Activated CD8-positive, alpha-beta memory T cell treated with anti-CD3 and anti-CD28 coated beads, Interleukin-2, amount 50 U/mL, for 48 hours (primary cell): ENCODE measurements at regions not wholly inside any gene's neighbourhood (a gene's known extent, or its start where the extent isn't known, plus 50 kb on each side); places are given as distances from the start of the nearest gene placed in this dataset.

Experiments used
- DNase-seq: peaks from one replicate; pipeline ENCODE4 v3.0.0-alpha.2; 2020

DNA sequence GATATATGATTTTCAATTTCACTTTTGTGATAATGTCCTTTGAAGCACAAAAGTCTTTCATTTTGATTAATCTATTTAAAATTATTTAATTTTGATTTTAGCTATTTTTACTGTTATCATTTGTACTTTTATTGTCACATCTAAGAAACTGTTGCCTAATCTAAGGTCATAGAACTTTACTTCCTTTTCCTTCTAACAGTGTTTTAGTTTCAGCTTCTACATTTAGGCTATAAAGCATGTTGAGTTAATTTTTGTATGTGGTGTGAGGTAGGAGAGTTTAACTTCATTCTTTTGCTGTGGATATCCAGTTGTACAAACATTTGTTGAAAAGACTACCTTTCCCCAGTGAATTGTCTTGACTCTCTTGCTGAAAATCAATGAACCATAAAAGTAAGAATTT is 204.5 kb downstream of the TM2D1 start:
- DNase-seq: no peak

DNA sequence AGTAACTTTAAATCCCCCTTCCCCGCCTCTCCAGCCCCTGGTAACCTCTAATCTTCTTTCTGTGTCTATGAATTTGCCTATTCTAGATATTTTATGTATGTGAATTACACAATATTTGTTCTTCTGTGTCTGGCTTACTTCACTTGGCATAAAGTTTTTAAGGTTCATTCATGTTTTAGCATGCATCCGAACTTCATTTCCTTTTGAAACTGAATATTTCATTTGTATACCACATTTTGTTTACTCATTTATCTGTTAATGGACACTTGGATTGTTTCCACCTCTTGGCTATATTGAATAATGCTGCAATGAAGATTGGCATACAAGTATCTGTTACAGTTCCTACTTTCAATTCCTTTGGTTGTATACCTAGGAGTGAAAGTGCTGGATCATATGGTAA is 205.3 kb downstream of the TM2D1 start:
- DNase-seq: no peak

DNA sequence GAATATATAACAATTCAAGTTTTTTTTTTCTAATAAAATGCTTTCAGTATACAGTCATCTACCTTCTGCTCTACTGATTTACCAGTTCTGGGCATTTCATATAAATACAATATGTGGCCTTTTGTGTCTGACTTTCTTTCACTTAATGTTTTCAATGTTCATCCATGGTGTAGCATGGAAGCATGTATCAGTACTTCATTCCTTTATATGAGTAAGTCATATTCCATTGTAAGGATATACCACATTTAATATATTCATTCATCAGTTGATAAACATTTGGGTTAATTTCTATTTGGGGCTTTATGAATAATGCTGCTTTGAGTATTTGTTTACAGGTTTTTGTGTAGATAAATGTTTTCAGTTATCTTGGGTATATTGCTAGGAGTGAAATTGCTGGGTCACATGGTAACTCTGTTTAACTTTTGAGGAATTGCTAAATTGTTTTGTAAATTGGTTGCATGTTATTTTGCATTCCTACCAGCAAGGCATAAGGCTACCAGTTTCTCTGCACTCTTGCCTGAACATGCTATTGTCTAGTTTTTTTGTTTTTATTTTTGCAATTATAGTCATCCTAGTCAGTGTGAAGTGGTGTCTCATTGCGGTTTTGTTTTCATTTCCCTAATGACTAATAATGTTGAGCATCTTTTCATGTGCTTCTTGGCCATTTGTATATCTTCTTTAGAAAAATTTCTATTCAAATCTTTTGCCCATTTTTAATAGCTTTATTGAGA is 206.1 kb downstream of the TM2D1 start:
- no peak for DNase-seq

DNA sequence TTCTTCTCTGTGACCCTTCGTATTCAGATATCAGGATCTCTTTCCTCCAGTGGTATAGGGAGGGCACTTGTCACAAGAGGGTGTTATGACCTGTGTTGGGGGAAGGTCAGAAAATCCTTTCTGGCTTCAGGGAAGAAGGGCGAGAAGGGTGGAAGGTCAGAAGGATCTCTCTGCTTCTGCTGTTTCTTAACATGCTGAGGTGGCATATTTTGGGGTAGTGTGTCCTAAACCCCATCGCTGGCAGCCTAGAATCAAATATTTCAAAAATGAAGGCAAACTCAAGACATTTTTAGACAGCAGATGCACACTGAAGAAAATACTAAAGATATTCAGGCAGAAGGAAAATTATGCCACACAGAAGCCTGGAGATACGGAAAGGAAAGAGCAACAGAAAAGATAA is 207.6 kb downstream of the TM2D1 start:
- DNase-seq: no peak

DNA sequence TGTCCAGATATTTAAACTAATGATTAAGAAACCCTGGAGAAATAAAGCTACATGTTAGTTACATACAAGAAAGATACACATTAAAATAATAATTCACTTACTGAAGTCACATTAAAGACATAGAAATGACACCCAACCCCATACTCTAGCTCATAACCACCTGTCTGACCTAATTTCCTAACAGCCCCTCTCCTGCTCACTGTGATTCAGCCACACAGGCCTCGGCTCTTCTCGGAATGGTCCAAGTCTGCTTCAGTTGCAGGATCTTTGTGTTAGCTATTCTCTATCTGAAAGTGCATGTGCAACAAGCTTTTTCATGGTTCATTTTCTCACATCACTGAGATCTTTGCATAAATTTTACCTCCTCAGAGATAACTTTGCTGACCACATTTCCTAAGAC is 209.8 kb downstream of the TM2D1 start:
- no peak for DNase-seq
